Thoracic aorta (tissue), 2 donors: ENCODE measurements at regions not wholly inside any gene's neighbourhood (a gene's known extent, or its start where the extent isn't known, plus 50 kb on each side); places are given as distances from the start of the nearest gene placed in this dataset.

Source experiments
- ATAC-seq: fragments of 150-250 bp; one replicate; pipeline ENCODE4 v1.8.0; 2017; ENCODE audit warnings: low read depth; ENCODE audit not compliant: insufficient number of reproducible peaks, low FRiP score
- DNase-seq: peaks from one replicate; pipeline ENCODE4 v3.0.0-alpha.2; 2020; ENCODE audit warnings: low spot score
- H3K27ac ChIP-seq, 2 donors: fragments of 200-600 bp; sonication (generic); 1 replicate in 1 of 2; 2 replicates in 1 of 2; pipeline ENCODE4 v1.5.1; 2016; ENCODE audit warnings: mild to moderate bottlenecking in 2 of 2, moderate library complexity in 2 of 2
- H3K27me3 ChIP-seq: fragments of 200-600 bp; sonication (generic); replicated peaks from 2 replicates; pipeline ENCODE4 v1.6.0; 2016; ENCODE audit warnings: mild to moderate bottlenecking; ENCODE audit not compliant: insufficient read depth
- H3K36me3 ChIP-seq: fragments of 200-600 bp; sonication (generic); one replicate; pipeline ENCODE4 v1.5.1; 2016
- H3K4me1 ChIP-seq, 2 donors: fragments of 200-600 bp; sonication (generic); 1 replicate in 1 of 2; 2 replicates in 1 of 2; pipeline versions ENCODE4 v1.5.1 to v1.6.0; 2016; ENCODE audit warnings: low read depth in 2 of 2, mild to moderate bottlenecking in 1 of 2; ENCODE audit not compliant: control insufficient read depth in 1 of 2
- H3K4me3 ChIP-seq: fragments of 200-600 bp; sonication (generic); 2 replicates; pipeline ENCODE4 v1.5.1; 2016; ENCODE audit warnings: mild to moderate bottlenecking
- H3K9me3 ChIP-seq: fragments of 200-600 bp; sonication (generic); 2 replicates; pipeline ENCODE4 v1.5.1; 2016
- CTCF ChIP-seq: fragments of 200-600 bp; sonication (generic); IDR thresholded peaks from one replicate; pipeline ENCODE4 v1.5.1; 2019; ENCODE audit warnings: antibody characterized with exemption

- no peaks in the 10 kb centered on the region for H3K9me3 ChIP-seq
- H3K4me3 ChIP-seq, result peak overlapping the region; percentile 45
- H3K4me1 ChIP-seq, result peaks cover 10 to 22% of the 10 kb centered on the region in 2 donors
- no peak for TF ChIP-seq CTCF
- H3K27me3 ChIP-seq, result no peaks in the 10 kb centered on the region
- peak; percentile 26 for DNase-seq
- peak; percentile 39 for ATAC-seq
- no peaks in the 10 kb centered on the region for H3K36me3 ChIP-seq
- peak overlapping the region; percentile 13 to 47 for H3K27ac ChIP-seq
Measured at GRCh38 chr3:107969994-107970819, 120.6 kb downstream of the CD47 start.

- ATAC-seq, result no peak
- no peak for DNase-seq
- TF ChIP-seq CTCF, result no peak
- peaks cover 10 to 22% of the 10 kb centered on the region in 2 donors for H3K4me1 ChIP-seq
- H3K27ac ChIP-seq, result peak overlapping the region; percentile 13 to 39
- no peaks in the 10 kb centered on the region for H3K36me3 ChIP-seq
- no peaks in the 10 kb centered on the region for H3K27me3 ChIP-seq
- no peak overlapping the region for H3K4me3 ChIP-seq
- no peaks in the 10 kb centered on the region for H3K9me3 ChIP-seq
Measured at GRCh38 chr3:107969525-107969924, 121.3 kb downstream of the CD47 start.

- Histone ChIP-seq H3K36me3 (no peaks in the 10 kb centered on the region), H3K9me3 (no peaks in the 10 kb centered on the region), H3K27ac (no peak overlapping the region), H3K4me1 (peaks cover 10 to 18% of the 10 kb centered on the region in 2 donors), H3K4me3 (no peak overlapping the region), H3K27me3 (no peaks in the 10 kb centered on the region)
- TF ChIP-seq CTCF, result no peak
- DNase-seq (no peak), ATAC-seq (no peak)
Measured at GRCh38 chr3:107966276-107966675, 124.6 kb downstream of the CD47 start.

GRCh38 chr3:107965136-107965655 lies 125.6 kb downstream of the CD47 start:
- no peak for ATAC-seq
- Histone ChIP-seq H3K36me3 (no peaks in the 10 kb centered on the region), H3K4me1 (peaks cover 1 to 7% of the 10 kb centered on the region in 2 donors), H3K27ac (no peak overlapping the region), H3K27me3 (no peaks in the 10 kb centered on the region), H3K9me3 (no peaks in the 10 kb centered on the region), H3K4me3 (no peak overlapping the region)
- TF ChIP-seq CTCF, result no peak
- DNase-seq, result no peak

GRCh38 chr3:107963581-107963980 lies 127.2 kb downstream of the CD47 start:
- Histone ChIP-seq H3K9me3 (no peaks in the 10 kb centered on the region), H3K4me3 (no peak overlapping the region), H3K4me1 (peaks cover 0 to 5% of the 10 kb centered on the region in 2 donors), H3K36me3 (no peaks in the 10 kb centered on the region), H3K27ac (no peak overlapping the region), H3K27me3 (no peaks in the 10 kb centered on the region)
- ATAC-seq (no peak), DNase-seq (no peak)
- no peak for TF ChIP-seq CTCF
